Upper lobe of right lung (tissue), 1 donor: ENCODE measurements at regions not wholly inside any gene's neighbourhood (a gene's known extent, or its start where the extent isn't known, plus 50 kb on each side); places are given as distances from the start of the nearest gene placed in this dataset.

ENCODE experiments used
- ATAC-seq: fragments of 200-7000 bp; cut with Tn5 transposase; one replicate; pipeline ENCODE4 v1.9.1; 2020; ENCODE audit warnings: mild to moderate bottlenecking, moderate library complexity
- DNase-seq: peaks from one replicate; pipeline ENCODE4 v3.0.0-alpha.2; 2020
- H3K27ac ChIP-seq: fragments of 200-600 bp; one replicate; pipeline ENCODE4 v1.8.0; 2022
- H3K27me3 ChIP-seq: fragments of 200-600 bp; one replicate; pipeline ENCODE4 v1.8.0; 2022; ENCODE audit warnings: mild to moderate bottlenecking
- H3K36me3 ChIP-seq: fragments of 200-600 bp; one replicate; pipeline ENCODE4 v1.8.0; 2022
- H3K4me1 ChIP-seq: fragments of 200-600 bp; one replicate; pipeline ENCODE4 v1.8.0; 2022
- H3K4me3 ChIP-seq: fragments of 200-600 bp; one replicate; pipeline ENCODE4 v1.8.0; 2022; ENCODE audit warnings: mild to moderate bottlenecking
- H3K9me3 ChIP-seq: fragments of 200-600 bp; one replicate; pipeline ENCODE4 v1.8.0; 2022
- intact Hi-C: fragments of 100-400 bp; cut with DNase I; formaldehyde crosslinking; loops from one replicate; pipeline ENCODE4 v1.11.0; 2022
- TF ChIP-seq, protein P1 (sequence below): fragments of 200-600 bp; IDR thresholded peaks from one replicate; pipeline ENCODE4 v1.8.0; 2022; ENCODE audit warnings: antibody characterized with exemption
- donor health status: DM: no; HTN: yes; CAD: no; lungs with severe emphysema.

DNA sequence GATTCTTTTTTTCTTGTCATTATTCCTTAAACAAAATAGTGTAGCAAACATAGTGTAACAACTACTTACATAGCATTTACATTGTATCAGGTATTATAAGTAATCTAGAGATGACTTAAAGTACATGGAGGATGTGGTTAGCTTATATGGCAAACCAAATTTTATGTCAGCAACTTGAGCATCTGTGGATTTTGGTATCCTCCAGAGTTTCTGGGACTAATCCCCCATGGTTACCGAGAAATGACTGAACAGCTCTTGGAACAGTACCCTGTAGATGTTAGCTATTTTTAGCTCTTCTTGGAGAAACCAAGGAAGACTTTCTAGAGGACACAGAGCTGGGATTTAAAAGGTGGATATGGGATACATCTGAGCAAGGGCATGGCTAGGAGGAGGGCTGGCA, 157.6 kb upstream of the KLF4 start:
- no peak overlapping the region for H3K4me3 ChIP-seq
- DNase-seq (no peak), ATAC-seq (no peak)
- intact Hi-C loops = no loop called here
- no peaks in the 10 kb centered on the region for H3K9me3 ChIP-seq
- H3K36me3 ChIP-seq = no peaks in the 10 kb centered on the region
- H3K27me3 ChIP-seq = no peaks in the 10 kb centered on the region
- peaks cover 13% of the 10 kb centered on the region for H3K4me1 ChIP-seq
- no peak overlapping the region for H3K27ac ChIP-seq
- TF ChIP-seq, protein P1, sequence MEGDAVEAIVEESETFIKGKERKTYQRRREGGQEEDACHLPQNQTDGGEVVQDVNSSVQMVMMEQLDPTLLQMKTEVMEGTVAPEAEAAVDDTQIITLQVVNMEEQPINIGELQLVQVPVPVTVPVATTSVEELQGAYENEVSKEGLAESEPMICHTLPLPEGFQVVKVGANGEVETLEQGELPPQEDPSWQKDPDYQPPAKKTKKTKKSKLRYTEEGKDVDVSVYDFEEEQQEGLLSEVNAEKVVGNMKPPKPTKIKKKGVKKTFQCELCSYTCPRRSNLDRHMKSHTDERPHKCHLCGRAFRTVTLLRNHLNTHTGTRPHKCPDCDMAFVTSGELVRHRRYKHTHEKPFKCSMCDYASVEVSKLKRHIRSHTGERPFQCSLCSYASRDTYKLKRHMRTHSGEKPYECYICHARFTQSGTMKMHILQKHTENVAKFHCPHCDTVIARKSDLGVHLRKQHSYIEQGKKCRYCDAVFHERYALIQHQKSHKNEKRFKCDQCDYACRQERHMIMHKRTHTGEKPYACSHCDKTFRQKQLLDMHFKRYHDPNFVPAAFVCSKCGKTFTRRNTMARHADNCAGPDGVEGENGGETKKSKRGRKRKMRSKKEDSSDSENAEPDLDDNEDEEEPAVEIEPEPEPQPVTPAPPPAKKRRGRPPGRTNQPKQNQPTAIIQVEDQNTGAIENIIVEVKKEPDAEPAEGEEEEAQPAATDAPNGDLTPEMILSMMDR = no peak

DNA sequence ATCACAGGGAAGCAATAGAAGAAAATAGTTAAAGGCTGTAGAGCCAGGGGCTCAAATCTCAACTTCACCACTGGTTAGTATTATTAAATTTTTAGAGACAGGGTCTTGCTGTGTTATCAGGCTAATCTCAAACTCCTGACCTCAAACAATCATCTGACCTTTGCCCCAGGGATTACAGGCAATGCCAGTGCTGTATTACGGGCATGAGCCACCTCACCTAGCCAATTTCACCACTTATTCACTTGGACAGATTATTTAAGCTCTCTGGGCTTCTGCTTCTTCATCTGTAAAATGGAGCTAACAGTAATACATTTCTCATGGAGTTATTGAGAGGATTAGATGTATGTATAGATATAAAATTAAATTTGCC, 155.9 kb upstream of the KLF4 start:
- ATAC-seq = no peak
- TF ChIP-seq, protein P1 = no peak
- no peaks in the 10 kb centered on the region for H3K27me3 ChIP-seq
- H3K4me3 ChIP-seq = no peak overlapping the region
- intact Hi-C loops = no loop called here
- no peaks in the 10 kb centered on the region for H3K9me3 ChIP-seq
- no peaks in the 10 kb centered on the region for H3K36me3 ChIP-seq
- no peak for DNase-seq
- peak overlapping the region; percentile 60 for H3K27ac ChIP-seq
- peaks cover 13% of the 10 kb centered on the region for H3K4me1 ChIP-seq

GRCh38 chr9:107644733-107645463, 155.3 kb upstream of the KLF4 start:
- Histone ChIP-seq H3K36me3 (no peaks in the 10 kb centered on the region), H3K4me3 (no peak overlapping the region), H3K27me3 (no peaks in the 10 kb centered on the region), H3K4me1 (peaks cover 13% of the 10 kb centered on the region), H3K27ac (peak overlapping the region; percentile 60), H3K9me3 (no peaks in the 10 kb centered on the region)
- TF ChIP-seq, protein P1 = no peak
- peak; percentile 94 for ATAC-seq
- intact Hi-C loops = no loop called here
- peak; percentile 72 for DNase-seq

DNA sequence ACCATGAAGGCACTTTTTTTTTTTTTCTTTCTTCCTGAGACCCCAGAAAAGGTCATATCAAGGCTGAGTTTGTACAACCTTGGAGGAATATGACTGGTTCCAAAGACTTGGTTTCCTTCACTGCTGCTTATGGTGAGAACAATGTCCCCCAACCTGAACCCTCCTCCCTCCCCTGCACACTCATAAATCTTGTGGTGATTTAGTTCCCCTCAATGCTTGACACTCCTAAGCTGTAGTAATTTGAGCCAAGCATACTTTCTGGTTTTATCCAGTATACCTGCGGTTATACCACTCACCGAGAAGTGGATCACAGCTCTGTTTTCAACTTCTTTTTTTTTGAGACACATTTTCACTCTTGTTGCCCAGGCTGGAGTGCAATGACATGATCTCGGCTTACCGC, 149.9 kb upstream of the KLF4 start:
- intact Hi-C loops = no loop called here
- TF ChIP-seq, protein P1 = no peak
- Histone ChIP-seq H3K27ac (no peak overlapping the region), H3K4me1 (peaks cover 19% of the 10 kb centered on the region), H3K4me3 (no peak overlapping the region), H3K27me3 (no peaks in the 10 kb centered on the region), H3K9me3 (no peaks in the 10 kb centered on the region), H3K36me3 (no peaks in the 10 kb centered on the region)
- ATAC-seq (no peak), DNase-seq (no peak)

DNA sequence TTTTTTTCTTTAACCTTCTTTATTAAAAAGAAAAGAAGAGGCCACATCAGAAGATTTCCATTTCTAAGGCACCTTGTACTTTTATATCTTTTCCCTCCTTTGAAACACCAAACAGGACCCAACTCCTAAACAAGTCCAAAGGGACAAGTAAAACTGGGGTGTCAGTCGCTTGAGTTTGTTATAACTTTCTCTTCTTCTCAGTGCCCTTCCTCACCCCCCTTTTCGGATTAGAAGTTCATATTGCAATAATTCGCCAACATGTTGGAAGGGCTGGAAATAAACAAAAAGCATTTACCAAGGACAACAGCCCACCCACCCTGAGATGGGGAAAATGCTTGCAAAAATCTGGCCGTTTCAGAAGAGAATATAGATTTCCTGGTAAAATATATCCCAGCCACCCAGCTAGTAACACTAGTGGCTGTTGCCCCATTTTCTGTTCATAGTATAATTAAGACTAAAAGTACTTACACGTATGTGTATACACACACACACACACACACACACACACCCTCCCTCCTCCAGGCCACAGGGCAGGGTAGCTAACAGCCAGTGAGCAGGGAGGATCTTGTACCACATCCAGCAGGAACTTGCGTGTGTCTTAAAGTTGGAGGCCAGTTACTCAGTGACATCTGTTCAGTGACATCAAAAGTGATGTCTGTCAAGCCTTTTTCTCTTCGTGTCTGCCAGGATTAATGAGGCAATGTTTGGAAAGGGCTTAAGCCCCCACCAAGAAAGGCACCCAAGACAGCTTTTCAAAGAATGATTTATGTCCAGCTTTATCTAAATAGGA, 149.1 kb upstream of the KLF4 start:
- Histone ChIP-seq H3K36me3 (no peaks in the 10 kb centered on the region), H3K9me3 (no peaks in the 10 kb centered on the region), H3K27ac (peak overlapping the region; percentile 93), H3K4me3 (peak overlapping the region; percentile 45), H3K27me3 (no peaks in the 10 kb centered on the region), H3K4me1 (peaks cover 18% of the 10 kb centered on the region)
- TF ChIP-seq, protein P1 = no peak
- ATAC-seq = peak; percentile 66
- intact Hi-C loops = no loop called here
- no peak for DNase-seq
